Keratinocyte (primary cell): ENCODE measurements at regions not wholly inside any gene's neighbourhood (a gene's known extent, or its start where the extent isn't known, plus 50 kb on each side); places are given as distances from the start of the nearest gene placed in this dataset.

Experiments used
- DNase-seq: peaks from one replicate; pipeline ENCODE4 v3.0.0-alpha.2; 2011; ENCODE audit warnings: low read depth, missing footprints, low spot score
- FAIRE-seq: peaks from 2 replicates; lab custom pipeline; 2011; peaks lifted over from hg19 to GRCh38; lab: Jason Lieb, UNC
- H2AFZ ChIP-seq: 2 replicates; pipeline ENCODE4 v1.6.0; 2012; ENCODE audit warnings: low read length, control low read depth, inconsistent platforms; ENCODE audit not compliant: control insufficient read depth
- H3K27ac ChIP-seq: 2 replicates; pipeline ENCODE4 v1.5.1; 2011; ENCODE audit warnings: low read length; ENCODE audit not compliant: control insufficient read depth, insufficient read depth
- H3K27me3 ChIP-seq: 3 replicates; pipeline ENCODE4 v1.6.0; 2011; ENCODE audit warnings: low read length; ENCODE audit not compliant: control insufficient read depth, insufficient read depth; ENCODE audit errors: extremely low read depth
- H3K36me3 ChIP-seq, 2 experiments: 2 replicates in 1 of 2; 3 replicates in 1 of 2; pipeline ENCODE4 v1.5.1; 2011; ENCODE audit warnings: low read length in 2 of 2, mild to moderate bottlenecking in 1 of 2; ENCODE audit not compliant: control insufficient read depth in 2 of 2, insufficient read depth in 2 of 2; ENCODE audit errors: extremely low read depth in 1 of 2
- H3K4me1 ChIP-seq: 3 replicates; pipeline ENCODE4 v1.5.1; 2011; ENCODE audit warnings: low read length; ENCODE audit not compliant: control insufficient read depth, insufficient read depth; ENCODE audit errors: extremely low read depth
- H3K4me2 ChIP-seq: 3 replicates; pipeline ENCODE4 v1.6.0; 2011; ENCODE audit warnings: low read depth, low read length; ENCODE audit not compliant: control insufficient read depth, insufficient read depth; ENCODE audit errors: extremely low read depth
- H3K4me3 ChIP-seq, 3 experiments: fragments of 200-600 bp in 1 of 3; sonication (generic) in 1 of 3; 2 replicates in 2 of 3; 3 replicates in 1 of 3; pipeline ENCODE4 v1.5.1; 2011 to 2016; ENCODE audit warnings: low read length in 3 of 3, mild to moderate bottlenecking in 3 of 3, control low read depth in 2 of 3, inconsistent platforms in 1 of 3, low read depth in 1 of 3, mixed read lengths in 1 of 3, mixed run types in 1 of 3, moderate library complexity in 1 of 3; ENCODE audit not compliant: control insufficient read depth in 2 of 3, insufficient read depth in 2 of 3; ENCODE audit errors: extremely low read depth in 1 of 3
- H3K79me2 ChIP-seq: 2 replicates; pipeline ENCODE4 v1.6.0; 2012; ENCODE audit warnings: low read length; ENCODE audit not compliant: control insufficient read depth, insufficient read depth
- H3K9ac ChIP-seq: 3 replicates; pipeline ENCODE4 v1.6.0; 2011; ENCODE audit warnings: low read length; ENCODE audit not compliant: control insufficient read depth, insufficient read depth; ENCODE audit errors: extremely low read depth
- H3K9me1 ChIP-seq: 3 replicates; pipeline ENCODE4 v1.6.0; 2011; ENCODE audit warnings: low read length; ENCODE audit not compliant: control insufficient read depth, insufficient read depth; ENCODE audit errors: extremely low read depth
- H3K9me3 ChIP-seq: 2 replicates; pipeline ENCODE4 v1.5.1; 2012; ENCODE audit warnings: low read depth, low read length; ENCODE audit not compliant: control insufficient read depth
- H4K20me1 ChIP-seq: 3 replicates; pipeline ENCODE4 v1.6.0; 2011; ENCODE audit warnings: low read length; ENCODE audit not compliant: control insufficient read depth, insufficient read depth; ENCODE audit errors: extremely low read depth
- CTCF ChIP-seq, 3 experiments: IDR thresholded peaks in 1 of 3; conservative IDR thresholded peaks in 1 of 3; optimal IDR thresholded peaks in 1 of 3; 2 replicates in 2 of 3; 3 replicates in 1 of 3; pipeline versions ENCODE3 to v1.5.1; 2011; ENCODE audit warnings: low read length in 3 of 3, mild to moderate bottlenecking in 3 of 3, moderate library complexity in 2 of 3, control low read depth in 1 of 3, inconsistent platforms in 1 of 3; ENCODE audit not compliant: insufficient read depth in 2 of 3; ENCODE audit errors: extremely low read depth in 1 of 3
- EZH2 ChIP-seq: IDR thresholded peaks from one replicate; pipeline ENCODE4 v1.6.1; 2012; ENCODE audit warnings: inconsistent platforms, mild to moderate bottlenecking, low read length, moderate library complexity
- dilution Hi-C: fragments of 300-500 bp; cut with MboI; formaldehyde crosslinking; loops from one replicate; pipeline ENCODE4 v1.7.0; 2020; ENCODE audit warnings: low sequenced_read_pairs; ENCODE audit not compliant: extremely low pct_ligation_motif_present

GRCh38 chr10:25858076-25858475, 76.0 kb upstream of the MYO3A start:
- no peaks in the 10 kb centered on the region for H3K4me1 ChIP-seq
- H2AFZ ChIP-seq: no peak overlapping the region
- no peak overlapping the region for H3K9ac ChIP-seq
- FAIRE-seq (no peak), DNase-seq (no peak)
- no peaks in the 10 kb centered on the region for H3K79me2 ChIP-seq
- no peaks in the 10 kb centered on the region for H3K27me3 ChIP-seq
- no peaks in the 10 kb centered on the region for H3K9me3 ChIP-seq
- no peaks in the 10 kb centered on the region for H3K9me1 ChIP-seq
- H3K27ac ChIP-seq: no peak overlapping the region
- dilution Hi-C loops: no loop called here
- H3K4me3 ChIP-seq: no peak overlapping the region
- no peak overlapping the region for H3K4me2 ChIP-seq
- H3K36me3 ChIP-seq: no peaks in the 10 kb centered on the region
- no peaks in the 10 kb centered on the region for H4K20me1 ChIP-seq
- TF ChIP-seq EZH2 (no peak), CTCF (optimal IDR thresholded peaks at IDR 0.05 in 1 of 3, IDR thresholded peaks at IDR 0.05 in 1 of 3, conservative IDR thresholded peaks at IDR 0.05 in 1 of 3; ENCODE audit: extremely low read depth in 1 of 3, insufficient read depth in 2 of 3, low read length in 3 of 3) (no peak)

- no peak overlapping the region for H2AFZ ChIP-seq
- no peak overlapping the region for H3K4me2 ChIP-seq
- H3K27me3 ChIP-seq: no peaks in the 10 kb centered on the region
- H3K4me3 ChIP-seq: no peak overlapping the region
- dilution Hi-C loops: no loop called here
- H3K27ac ChIP-seq: no peak overlapping the region
- no peaks in the 10 kb centered on the region for H3K36me3 ChIP-seq
- no peaks in the 10 kb centered on the region for H3K79me2 ChIP-seq
- H3K4me1 ChIP-seq: no peaks in the 10 kb centered on the region
- no peaks in the 10 kb centered on the region for H3K9me3 ChIP-seq
- H3K9ac ChIP-seq: no peak overlapping the region
- DNase-seq: no peak
- FAIRE-seq: no peak
- no peaks in the 10 kb centered on the region for H4K20me1 ChIP-seq
- TF ChIP-seq CTCF (optimal IDR thresholded peaks at IDR 0.05 in 1 of 3, IDR thresholded peaks at IDR 0.05 in 1 of 3, conservative IDR thresholded peaks at IDR 0.05 in 1 of 3; ENCODE audit: extremely low read depth in 1 of 3, insufficient read depth in 2 of 3, low read length in 3 of 3) (no peak), EZH2 (no peak)
- no peaks in the 10 kb centered on the region for H3K9me1 ChIP-seq
Observed at GRCh38 chr10:25865267-25865666, 68.8 kb upstream of the MYO3A start.
